ENCODE measurements at regions not wholly inside any gene's neighbourhood (a gene's known extent, or its start where the extent isn't known, plus 50 kb on each side); places are given as distances from the start of the nearest gene placed in this dataset.

DNA sequence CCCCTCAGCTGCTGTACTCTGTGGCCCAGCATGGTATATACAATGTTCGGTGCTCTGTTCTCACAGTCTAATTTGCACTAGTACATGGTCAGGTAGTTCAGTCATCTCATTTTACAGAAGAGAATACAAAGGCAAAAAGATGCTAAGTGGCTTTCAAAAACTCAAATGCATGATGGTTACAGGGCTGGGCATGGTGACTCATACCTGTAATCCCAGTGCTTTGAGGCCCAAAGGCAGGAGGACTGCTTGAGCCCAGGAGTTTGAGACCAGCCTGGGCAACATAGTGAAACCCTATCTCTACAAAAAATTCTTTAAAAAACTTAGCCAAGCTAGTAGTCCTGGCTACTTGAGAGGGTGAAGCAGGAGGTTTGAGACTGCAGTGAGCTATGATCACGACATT, 210.5 kb upstream of the KIT start:
- Histone ChIP-seq H3K9me1 (ENCODE audit: control insufficient read depth, insufficient read depth, low read length) (no peaks in the 10 kb centered on the region), H3K9ac (ENCODE audit: insufficient read depth in 1 of 2, low read depth in 2 of 2, low read length in 2 of 2) (no peak overlapping the region), H3K4me1 (replicated peaks in 1 of 2; ENCODE audit: control insufficient read depth in 2 of 2, insufficient read depth in 2 of 2, low read length in 2 of 2) (no peaks in the 10 kb centered on the region), H4K20me1 (replicated peaks; ENCODE audit: control insufficient read depth, insufficient read depth, low read length) (no peaks in the 10 kb centered on the region), H3K4me2 (ENCODE audit: insufficient read depth, low read length) (no peak overlapping the region), H2AFZ (ENCODE audit: low read depth, low read length) (no peak overlapping the region), H3K27me3 (ENCODE audit: control insufficient read depth in 2 of 2, insufficient read depth in 2 of 2, low read length in 2 of 2) (no peaks in the 10 kb centered on the region), H3K9me3 (replicated peaks; ENCODE audit: control insufficient read depth, insufficient read depth, low read depth, low read length) (no peaks in the 10 kb centered on the region; the same call in 1 of the 2 replicates), H3K36me3 (ENCODE audit: control insufficient read depth, insufficient read depth, low read length) (no peaks in the 10 kb centered on the region), H3K4me3 (no peak overlapping the region), H3K79me2 (ENCODE audit: control insufficient read depth, insufficient read depth, low read length) (no peaks in the 10 kb centered on the region), H3K27ac (ENCODE audit: extremely low read depth, low read depth, low read length) (no peak overlapping the region)
- POLR2A ChIA-PET = no interaction called here
- TF ChIP-seq, protein P1, sequence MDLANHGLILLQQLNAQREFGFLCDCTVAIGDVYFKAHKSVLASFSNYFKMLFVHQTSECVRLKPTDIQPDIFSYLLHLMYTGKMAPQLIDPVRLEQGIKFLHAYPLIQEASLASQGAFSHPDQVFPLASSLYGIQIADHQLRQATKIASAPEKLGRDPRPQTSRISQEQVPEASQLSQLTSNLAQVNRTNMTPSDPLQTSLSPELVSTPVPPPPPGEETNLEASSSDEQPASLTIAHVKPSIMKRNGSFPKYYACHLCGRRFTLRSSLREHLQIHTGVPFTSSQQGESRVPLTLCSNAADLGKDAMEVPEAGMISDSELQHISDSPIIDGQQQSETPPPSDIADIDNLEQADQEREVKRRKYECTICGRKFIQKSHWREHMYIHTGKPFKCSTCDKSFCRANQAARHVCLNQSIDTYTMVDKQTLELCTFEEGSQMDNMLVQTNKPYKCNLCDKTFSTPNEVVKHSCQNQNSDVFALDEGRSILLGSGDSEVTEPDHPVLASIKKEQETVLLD (IDR thresholded peaks at IDR 0.05) = no peak
- TF ChIP-seq THRAP3 (IDR thresholded peaks at IDR 0.05; ENCODE audit: borderline replicate concordance) (no peak), MCM5 (IDR thresholded peaks at IDR 0.05; ENCODE audit: low read depth) (no peak), MED1 (CRISPR knock-in tag; IDR thresholded peaks at IDR 0.05; ENCODE audit: borderline replicate concordance) (no peak), ZNF263 (CRISPR knock-in tag; IDR thresholded peaks at IDR 0.05; ENCODE audit: borderline replicate concordance) (no peak), ZNF3 (CRISPR knock-in tag; IDR thresholded peaks at IDR 0.05) (no peak)
- intact Hi-C loops (cut with micrococcal nuclease) = no loop called here
- in situ Hi-C loops (cut with MboI) = no loop called here
- CTCF ChIA-PET (ENCODE audit: low intra/inter-chr PET ratio) = no interaction called here
- DNase-seq (ENCODE audit: extremely low read depth in 1 of 4, low spot score in 3 of 4) = no peak
- WGBS (ENCODE audit: insufficient coverage, low coverage, missing lambda C conversion rate) = 0% methylated on average over 2 of the region's 2 CpGs
- no TSS peak for BruUV-seq (replicated peaks)
- no peak for ATAC-seq
- no peak for FAIRE-seq
